CD4-positive, alpha-beta T cell treated with Interleukin-4 for 1 hour (primary cell): ENCODE measurements at regions not wholly inside any gene's neighbourhood (a gene's known extent, or its start where the extent isn't known, plus 50 kb on each side); places are given as distances from the start of the nearest gene placed in this dataset.

ENCODE experiments used
- DNase-seq, 2 donors: peaks; one replicate each; pipeline ENCODE4 v3.0.0-alpha.2; 2020 to 2022

DNA sequence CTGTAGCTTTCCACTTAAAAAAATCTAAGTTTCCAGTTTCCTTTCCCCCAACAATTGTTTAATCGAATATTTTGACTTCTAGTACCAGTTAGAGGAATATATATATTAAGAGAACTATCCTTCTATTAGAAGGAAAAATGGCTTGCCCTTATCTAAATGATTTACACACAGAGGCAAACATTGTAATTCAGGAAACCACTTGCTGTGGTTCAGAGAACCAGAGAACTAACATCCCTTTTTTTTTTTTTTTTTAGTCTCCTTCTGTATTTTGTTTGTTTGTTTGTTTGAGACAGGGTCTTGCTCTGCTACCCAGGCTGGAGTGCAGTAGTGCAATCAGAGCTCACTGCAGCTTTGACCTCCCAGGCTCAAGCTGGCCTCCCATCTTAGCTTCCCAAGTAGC is 746.6 kb downstream of the VRK1 start:
- DNase-seq = no peak

DNA sequence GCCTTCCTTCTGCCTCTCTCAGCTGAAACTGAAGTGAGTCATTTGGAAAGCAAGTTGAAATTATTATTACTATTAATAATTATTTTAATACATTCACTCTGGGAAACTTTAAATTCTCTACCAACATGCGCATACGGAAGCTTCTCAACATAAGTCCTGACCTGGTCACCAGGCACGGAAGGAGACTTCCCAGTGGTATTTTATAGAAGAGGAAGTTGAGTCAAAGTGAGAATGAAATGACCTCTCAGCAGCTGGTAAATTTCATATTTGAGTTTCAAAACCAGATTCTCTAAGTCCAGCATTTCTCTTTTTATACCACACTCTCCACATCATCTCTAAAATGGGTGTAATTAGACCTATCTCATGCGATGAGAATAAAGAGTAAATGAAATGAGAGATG is 747.4 kb downstream of the VRK1 start:
- DNase-seq = peak in 1 of 2 donors; percentile 6

DNA sequence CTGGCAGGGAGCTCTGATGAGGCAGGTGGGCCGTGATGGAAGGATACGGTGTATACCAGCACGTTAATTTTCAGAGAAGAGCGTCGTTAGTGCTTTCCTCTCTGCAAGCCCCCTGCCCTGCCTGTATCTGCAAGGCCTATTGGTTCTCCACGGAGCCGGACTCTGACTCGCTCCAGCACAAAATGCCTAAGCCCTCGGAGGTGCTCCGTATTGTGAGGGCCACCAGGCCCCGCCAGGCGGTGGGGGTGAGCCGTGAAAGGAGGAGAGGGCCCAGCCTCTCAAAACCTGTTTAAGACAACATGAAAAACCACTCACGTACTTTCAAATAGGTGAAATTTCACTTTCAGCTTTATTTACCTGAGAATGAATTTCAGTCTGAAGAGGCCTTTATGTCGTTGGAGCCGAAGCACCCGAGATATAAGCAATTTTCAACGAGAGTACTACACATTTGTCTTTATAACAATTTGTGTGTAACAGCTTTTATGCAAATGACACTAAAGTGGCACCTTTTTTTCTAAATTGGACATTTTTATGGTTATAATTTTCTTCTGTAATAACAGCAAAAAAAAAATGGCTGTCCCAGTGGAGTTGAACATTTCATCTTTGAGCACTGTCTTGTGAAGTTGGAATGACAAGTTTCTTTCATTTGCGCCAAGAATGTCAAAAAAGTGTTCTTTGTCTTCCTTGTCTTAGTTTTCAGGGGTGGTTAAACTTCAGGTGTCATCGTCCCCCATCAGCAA is 749.5 kb downstream of the VRK1 start:
- DNase-seq = no peak

DNA sequence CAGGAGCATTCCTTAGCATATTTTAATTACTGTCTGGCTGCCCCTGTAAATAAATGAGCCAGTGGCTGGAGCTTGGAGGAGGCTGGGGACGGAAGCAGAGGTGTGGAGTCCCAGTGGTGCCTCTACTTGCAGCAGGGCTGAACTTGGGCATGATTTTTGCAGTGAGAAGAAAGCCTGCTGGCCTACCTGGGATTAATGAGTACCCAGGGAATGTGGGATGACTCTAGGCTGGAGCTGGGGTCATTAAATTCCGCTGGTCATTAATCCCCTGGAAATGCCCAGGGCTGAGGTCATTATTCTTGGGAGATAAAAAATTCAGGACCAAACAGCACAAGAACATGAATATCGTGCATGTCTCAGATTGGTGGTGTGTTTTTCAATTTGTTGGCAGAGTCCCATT is 753.3 kb downstream of the VRK1 start:
- DNase-seq = no peak

DNA sequence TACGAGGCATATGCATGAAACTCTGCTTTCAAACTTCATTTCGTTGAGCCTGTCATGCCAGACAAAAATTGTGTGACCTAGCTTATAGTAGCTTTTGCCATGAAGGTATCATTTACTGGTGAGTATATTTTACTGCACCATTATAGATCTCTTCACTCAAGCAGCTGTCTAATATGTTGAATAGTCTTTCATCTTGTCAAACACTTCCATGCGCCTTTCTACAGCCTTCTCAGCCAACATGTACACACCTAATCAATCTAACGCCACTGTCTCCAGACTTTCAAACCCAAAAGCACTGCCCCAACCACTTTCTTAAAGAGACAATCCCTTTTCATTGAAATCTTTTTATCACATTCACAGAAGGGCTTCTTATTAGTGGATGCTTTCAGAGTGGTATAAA is 757.4 kb downstream of the VRK1 start:
- DNase-seq = no peak

DNA sequence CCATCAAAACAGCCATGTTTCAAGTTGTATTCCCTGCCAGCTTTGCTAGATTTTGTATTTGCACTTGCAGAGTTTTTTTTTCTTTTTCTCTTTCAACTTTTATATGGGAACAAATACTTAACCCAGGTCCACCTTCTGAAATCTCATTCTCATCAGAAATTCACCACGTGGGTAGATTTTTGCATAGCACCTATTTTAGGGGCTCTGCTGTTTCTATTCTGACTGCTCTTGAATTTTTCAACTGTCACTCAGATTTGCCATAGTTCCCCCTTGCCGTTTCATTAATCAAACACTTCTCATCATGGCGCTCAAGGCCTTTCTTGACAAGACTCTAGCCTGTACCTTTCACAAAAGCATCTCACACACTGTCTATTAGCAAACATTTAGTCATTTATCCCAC is 767.2 kb downstream of the VRK1 start:
- no peak for DNase-seq

DNA sequence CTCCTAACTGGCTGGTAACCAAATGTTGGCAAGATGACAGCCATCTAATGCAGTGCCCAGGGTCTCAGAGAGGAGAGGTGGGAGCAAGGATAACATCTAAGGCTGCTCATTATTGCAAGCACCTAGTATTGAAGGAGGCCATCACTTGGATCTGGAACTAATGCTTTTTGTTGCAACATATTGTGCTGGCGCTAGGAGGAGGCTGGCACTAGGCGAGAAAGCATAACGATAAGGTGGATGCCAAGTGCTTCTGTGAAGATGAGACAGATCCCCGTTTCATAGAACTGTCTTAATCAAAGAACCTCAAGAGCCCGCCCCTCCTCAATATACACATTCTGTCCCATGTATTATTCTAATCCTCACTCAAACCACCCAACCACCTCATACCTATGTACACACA is 774.0 kb downstream of the VRK1 start:
- no peak for DNase-seq

DNA sequence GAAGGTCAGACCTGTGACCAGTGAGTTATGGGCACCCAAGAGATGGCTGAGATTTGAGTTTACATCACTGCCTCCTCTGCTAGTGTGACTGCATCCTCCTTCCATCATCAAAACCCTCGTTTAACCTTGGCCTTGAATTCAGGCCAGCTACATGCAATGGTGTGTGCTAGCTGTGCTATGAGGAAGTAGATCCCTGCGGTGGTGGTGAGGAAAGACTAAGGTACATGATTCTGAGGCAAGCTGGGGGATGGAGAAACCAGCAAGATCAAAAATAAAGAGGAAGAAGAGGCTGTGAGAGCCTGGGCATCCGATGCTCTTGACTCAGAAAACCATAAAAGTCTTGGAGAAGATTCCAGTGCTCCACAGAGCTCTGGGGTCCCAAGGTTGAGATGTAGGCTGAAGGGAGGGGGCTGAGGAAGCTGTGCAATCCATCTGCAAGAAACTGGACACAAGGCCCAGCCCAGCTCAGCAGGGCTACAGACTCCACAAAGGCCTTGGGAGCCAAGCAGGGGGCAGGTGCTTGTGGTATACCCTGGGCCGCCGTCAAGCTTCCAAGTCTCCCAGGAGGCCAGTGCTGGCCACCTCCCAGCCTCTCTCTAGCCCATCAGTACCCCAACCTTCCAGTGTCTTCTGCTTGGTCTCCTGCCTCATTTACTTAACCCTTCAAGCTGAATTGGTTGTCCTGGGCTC is 774.8 kb downstream of the VRK1 start:
- DNase-seq = no peak

DNA sequence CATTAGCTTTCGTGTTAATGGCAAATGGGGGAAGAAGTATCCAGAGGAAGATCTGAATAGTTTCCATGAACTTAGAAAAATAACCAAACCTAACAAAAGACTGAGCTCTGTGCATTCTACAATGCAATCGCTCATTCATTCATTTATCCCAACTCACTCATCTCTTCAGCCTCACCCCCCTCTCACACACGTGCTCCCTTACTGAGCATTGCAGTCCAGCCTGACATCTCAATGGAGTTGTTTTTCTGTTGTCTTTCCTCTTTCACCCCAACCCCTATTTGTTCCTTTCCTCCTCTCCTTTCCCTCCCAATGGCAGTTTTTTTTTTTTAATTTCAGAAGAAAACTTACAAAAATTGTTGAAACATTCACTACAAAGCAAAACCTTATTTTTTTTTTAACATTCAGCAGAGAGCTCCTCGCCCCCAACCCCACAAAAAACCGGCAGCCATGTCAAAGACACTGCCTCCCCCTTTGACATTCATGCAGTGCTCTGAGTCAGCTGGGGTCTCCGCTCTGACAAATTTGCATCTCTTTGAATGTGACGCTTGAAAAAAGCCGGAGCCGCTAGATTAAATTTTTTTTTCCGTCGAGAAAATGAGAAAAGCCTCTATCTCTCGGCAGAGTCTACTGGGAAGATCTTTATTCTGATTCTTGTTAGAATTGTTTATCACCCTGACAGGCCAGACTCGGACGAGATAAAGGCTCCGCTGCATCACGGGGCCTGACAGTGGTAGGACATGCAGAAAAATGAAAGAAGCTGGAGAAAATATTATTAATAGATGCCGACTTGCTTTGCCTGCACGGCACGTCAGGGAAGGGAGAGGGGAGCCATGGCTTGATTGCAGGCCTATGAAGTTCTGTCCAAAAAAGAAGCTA is 775.6 kb downstream of the VRK1 start:
- DNase-seq = no peak

DNA sequence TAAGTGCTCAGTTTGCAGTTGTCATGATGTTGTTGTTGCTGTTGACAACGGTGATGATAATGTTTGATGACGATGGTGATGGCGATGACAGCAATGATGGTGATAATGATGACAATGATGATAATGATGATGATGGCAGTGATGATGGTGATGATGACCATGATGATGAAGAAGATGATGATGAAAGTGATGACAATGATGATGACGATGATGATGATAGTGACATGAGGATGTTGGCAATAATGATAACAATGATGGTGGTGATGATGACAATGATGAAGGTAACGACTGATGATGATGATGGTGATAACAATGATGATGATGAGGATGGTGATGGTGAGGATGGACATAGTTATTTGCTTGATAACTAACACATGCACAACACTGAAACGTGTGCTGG is 778.5 kb downstream of the VRK1 start:
- DNase-seq = no peak

DNA sequence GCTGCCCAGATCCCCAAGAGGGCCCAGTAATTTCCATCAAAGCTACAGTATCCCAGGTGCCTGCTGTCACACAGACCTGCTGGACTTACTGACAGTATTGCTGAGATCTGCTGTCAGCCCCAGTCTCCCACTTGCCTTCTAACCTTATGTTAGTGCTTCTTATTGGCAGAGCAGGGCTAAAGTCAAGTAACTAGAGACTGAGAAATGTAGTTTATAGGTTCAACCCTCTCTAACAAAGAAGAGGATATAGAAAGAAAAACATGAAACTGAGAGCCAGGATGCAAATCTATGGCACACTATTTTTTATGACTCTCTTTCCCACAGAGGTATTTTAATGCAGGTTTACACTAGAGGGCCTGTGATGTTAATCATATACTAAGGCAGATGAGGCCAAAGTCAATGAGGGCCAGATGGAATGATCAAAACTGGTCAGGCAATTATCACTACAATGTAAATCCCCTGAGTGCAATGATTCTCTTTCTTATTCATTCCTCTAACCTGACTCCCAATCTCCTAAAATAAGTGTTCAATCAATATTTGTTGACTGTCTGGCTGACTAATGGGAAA is 781.9 kb downstream of the VRK1 start:
- no peak for DNase-seq

DNA sequence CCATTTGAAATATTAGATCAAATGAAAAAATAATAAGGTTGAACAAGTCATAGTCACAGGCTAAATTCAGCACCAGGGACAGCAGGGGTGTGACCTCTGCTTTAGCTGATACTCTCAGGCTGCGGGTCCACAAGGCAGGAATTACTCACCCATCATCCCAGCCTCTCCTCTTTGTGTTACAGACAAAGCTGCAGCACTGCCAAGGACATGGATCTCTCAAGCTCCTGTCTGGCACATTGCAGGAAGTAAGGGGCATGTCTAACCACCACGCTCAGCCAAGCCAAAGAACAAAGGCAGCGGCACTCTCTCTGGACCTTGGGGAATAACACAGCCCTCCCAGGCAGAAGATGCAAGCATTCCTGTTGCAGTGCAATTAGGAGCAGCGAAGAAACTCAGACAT is 783.8 kb downstream of the VRK1 start:
- no peak for DNase-seq

DNA sequence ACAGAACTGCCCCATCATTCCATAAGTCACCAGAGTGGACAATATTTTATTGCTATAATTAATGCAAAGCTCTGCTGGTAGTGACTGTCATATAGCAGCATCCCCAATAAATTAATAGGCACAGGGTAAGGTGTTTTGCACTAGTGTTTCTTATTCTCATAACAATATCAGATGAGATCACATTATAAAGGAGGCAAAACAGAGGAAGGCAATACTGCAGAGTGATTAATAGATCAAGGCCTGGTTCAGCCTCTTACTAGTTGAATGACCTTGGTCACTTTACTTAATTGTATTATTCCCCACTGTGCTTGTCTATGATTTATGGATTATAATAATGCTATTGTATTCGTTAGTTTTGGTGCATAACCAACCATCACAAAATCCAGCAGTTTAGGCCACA is 784.8 kb downstream of the VRK1 start:
- no peak for DNase-seq

DNA sequence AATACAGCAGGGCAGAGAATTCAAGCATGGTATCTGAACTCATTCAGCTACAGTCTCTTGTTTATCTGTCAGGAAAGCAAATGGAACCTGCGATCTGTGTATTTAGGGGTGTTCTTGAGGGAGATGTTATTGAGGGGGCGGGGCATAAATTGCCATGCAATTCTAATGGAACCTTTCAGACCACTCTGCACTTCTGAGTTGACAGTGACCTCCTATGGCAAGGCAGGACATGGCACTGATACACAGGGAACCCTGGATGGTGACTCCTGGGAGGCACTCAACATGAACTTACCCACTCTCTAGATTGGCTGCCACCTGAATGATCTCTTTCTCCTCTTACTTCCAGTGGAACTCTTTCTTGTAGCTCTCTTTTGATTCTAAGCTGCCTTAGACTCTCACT is 787.3 kb downstream of the VRK1 start:
- DNase-seq = no peak

DNA sequence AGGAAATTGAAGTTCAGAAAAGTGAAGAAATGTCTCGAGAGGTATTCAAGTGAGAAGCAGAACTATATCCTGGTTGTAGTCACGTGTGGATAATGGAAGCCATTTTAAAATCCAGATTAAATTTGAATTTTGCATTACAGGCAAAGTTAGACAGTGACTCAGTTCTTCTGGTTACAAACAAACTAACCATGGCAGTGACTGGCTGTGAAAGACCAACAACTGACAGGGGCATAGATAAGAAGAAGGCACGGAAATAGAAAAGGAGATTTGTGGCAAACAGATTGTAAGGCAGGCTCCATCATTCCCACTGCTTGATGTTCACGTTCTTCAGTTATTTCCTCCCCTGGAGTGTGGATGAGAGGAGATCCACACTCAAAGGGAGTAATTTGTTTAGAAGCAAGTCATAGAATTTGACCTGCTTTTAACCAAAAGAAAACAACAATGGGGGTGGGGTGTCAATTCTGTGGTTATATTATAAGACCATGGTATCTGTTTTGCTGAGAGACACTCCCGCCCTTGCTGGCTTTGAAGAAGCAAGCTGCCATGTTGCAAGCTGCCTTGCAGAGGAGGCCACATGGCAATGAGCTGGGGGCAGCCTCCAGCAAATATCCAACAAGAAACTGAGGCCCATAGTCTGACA is 795.3 kb downstream of the VRK1 start:
- DNase-seq = peak in 1 of 2 donors; percentile 30

DNA sequence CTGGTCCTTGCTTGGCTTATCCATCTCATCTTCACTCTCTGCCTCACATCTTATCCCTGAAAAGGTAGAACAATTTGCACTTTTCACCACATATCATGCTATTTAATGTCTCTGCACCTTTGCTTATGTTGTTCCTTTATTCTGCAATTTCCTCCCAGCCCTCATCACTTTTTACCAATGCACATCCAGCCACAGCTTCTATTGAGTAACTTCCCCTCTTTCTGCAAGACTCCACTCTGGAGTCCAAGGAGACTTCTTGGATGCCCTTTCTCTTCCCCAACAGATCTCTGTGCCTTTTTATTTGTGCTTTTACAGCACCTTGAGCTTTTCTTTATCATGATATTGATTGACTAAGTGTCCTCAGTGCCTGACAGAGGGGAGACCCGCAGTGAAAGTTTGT is 797.1 kb downstream of the VRK1 start:
- DNase-seq = no peak

DNA sequence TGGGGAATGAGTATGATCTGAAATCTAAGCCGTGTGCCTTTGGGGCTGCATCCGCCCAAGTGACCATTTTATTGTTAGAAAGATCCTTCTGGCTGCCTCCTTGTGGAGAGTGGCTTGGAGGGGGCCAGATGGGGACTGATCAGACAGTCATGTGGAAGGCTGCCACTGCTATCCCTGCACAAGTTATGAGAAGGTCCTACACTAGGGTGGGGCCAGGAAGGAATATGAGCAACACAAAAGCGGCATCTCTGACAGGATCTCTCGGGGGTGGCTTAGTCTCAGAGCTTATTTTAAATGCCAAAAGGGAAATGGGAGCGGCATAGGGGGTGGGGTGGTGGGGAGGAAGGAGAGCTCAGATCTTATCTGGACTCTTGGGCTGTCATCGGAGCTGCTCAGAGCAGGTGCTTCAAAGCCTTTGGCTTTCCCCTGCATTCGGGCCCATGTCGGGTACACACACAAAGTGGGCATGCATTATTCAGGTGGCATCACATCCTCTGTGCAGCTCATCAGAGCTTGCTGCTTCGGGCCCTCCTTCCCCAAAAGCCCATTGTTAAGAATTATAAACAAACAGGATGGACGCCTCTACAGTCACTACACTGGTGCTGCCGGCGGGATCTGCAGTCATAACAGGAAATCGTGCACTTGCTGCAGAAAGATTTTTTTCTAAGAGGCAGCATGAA is 805.4 kb downstream of the VRK1 start:
- peak; percentile 84 for DNase-seq

DNA sequence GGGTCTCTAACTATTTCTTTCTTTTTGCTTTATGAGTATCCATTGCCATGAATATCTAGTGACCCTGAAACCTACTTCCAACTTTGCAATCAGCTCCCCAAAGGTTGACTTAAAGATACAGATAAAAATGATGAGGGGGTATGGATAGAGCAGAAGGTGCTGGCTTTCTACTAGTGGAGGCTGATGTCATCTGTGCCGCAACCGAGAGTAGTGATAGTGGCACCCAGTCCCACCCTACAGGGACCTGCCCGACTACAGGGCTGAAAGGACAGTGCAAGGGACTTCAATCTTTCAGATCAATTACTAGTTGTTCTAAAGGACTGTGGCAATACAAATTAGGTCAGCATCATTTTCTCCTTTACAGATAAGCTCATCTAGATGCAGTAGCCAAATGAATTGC is 806.0 kb downstream of the VRK1 start:
- DNase-seq = peak; percentile 47 to 52

DNA sequence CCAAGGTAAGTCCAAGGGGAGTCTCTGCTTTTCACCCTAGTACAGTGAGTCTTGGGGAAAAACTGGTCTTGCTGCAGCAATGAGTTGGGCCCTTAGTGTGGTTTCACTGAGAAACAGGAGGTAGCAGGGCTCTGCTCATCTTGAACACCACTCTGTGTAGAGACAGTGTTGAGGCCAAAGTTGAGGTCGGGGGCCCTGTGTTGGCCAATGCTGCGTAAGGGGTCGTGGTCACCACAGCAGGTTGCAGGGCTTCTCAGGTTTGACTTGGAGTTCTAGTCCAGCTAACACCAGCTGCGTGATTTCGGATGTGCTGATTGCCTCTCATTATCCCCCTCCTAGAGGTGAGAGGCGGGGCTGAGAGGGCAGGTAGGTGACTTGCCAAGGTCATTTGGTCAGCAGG is 807.5 kb downstream of the VRK1 start:
- DNase-seq = no peak

DNA sequence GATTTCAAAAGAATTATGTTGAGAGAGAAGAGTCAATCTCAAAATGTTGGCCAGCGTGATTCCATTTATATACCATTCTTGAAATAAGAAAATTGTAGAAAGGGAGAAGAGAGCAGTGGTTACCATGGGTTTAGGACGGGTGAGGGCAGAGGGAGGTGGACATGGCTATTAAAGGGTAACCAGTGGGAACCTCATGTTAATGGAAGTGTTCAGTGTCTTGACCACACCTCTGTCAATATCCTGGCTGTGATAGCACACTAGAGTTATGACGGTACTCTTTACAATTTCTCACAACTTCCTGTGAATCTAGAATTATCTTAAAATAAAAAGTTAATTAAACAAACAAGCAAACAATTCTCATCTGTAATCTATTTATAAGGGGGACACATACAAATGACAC is 821.2 kb downstream of the VRK1 start:
- no peak for DNase-seq

DNA sequence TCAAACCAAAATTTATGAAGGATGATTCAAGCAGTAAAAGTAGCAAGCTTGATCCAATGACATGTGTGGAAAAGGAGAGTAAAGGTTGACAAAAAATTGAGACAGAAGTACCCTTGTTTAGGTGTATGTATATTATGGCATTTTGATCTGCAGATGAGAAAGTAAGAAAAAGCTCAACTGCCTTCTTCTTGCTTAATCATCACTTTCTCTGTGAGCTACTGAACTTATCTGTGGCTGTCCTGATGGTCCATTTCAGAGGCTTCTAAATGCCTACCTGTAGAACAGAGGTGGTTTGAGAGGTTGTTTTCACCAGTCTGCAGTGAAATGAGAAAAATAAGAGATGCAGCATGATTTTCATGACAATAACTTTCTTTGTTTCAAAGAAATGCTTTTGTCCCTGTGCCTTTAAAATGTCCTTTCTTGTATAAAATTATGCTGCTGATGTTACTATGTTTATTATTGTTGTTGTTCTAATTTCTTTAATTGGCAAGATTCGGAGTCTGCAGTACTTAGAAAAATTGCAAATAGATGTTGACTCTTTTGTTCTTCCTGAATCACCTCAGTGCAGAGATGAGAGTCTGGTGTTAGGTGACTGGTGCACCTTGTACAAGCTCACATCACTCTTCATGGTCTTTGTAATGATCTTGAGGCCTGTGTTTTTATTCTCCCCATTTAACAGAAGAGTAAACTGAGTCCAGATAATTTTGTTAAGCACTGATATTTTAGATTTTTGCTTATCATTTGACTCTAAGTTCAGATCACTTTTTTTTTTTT is 821.9 kb downstream of the VRK1 start:
- no peak for DNase-seq

DNA sequence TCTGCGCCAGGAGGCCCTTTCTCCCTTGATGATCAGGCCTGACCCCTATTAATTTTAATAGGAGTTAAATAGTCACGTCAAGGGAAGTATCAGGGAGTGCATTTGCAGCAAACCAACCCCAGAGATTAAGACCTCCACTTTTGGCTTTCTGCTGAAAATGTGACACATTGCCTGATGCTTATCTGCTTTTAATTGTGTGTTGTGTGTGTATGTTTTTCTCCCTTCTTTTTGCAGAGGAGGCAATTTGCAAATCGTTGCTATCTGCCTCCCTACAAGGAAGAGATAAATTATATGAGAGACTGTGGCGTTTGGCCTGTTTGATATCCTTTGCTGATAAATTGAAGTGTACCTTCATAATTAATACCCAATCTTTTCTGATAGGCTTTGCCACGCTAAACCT is 822.9 kb downstream of the VRK1 start:
- DNase-seq = peak in 1 of 2 donors; percentile 40
